GM18508 (cell line): ENCODE measurements at regions not wholly inside any gene's neighbourhood (a gene's known extent, or its start where the extent isn't known, plus 50 kb on each side); places are given as distances from the start of the nearest gene placed in this dataset.

Source experiments
- ATAC-seq: cut with Tn5 transposase; IDR thresholded peaks from one replicate; pipeline ENCODE4 v1.9.1; 2021; ENCODE audit warnings: moderate number of reproducible peaks; ENCODE audit not compliant: insufficient read depth, unreplicated experiment

- ATAC-seq = no peak
Observed at GRCh38 chr5:21209409-21209808, 1221.4 kb upstream of the CDH18 start.

- no peak for ATAC-seq
Observed at GRCh38 chr5:21199087-21199486, 1211.1 kb upstream of the CDH18 start.

- ATAC-seq = no peak
Observed at GRCh38 chr5:21195145-21195544, 1207.1 kb upstream of the CDH18 start.

GRCh38 chr5:21185536-21185935, 1197.5 kb upstream of the CDH18 start:
- ATAC-seq = no peak

- no peak for ATAC-seq
Observed at GRCh38 chr5:21184581-21184980, 1196.6 kb upstream of the CDH18 start.

GRCh38 chr5:21181609-21182125, 1193.7 kb upstream of the CDH18 start:
- no peak for ATAC-seq

- no peak for ATAC-seq
Observed at GRCh38 chr5:21173526-21173925, 1185.5 kb upstream of the CDH18 start.

- ATAC-seq = no peak
Observed at GRCh38 chr5:21173036-21173435, 1185.0 kb upstream of the CDH18 start.

GRCh38 chr5:21171038-21171437, 1183.0 kb upstream of the CDH18 start:
- no peak for ATAC-seq

GRCh38 chr5:21168557-21168956, 1180.6 kb upstream of the CDH18 start:
- ATAC-seq = no peak

- no peak for ATAC-seq
Observed at GRCh38 chr5:21165344-21165743, 1177.3 kb upstream of the CDH18 start.

- no peak for ATAC-seq
Observed at GRCh38 chr5:21164425-21164824, 1176.4 kb upstream of the CDH18 start.

- no peak for ATAC-seq
Observed at GRCh38 chr5:21159510-21160059, 1171.6 kb upstream of the CDH18 start.

- ATAC-seq = no peak
Observed at GRCh38 chr5:21154526-21154925, 1166.5 kb upstream of the CDH18 start.

- no peak for ATAC-seq
Observed at GRCh38 chr5:21152611-21153010, 1164.6 kb upstream of the CDH18 start.

- no peak for ATAC-seq
Observed at GRCh38 chr5:21145376-21145775, 1157.4 kb upstream of the CDH18 start.

GRCh38 chr5:21143686-21144085, 1155.7 kb upstream of the CDH18 start:
- no peak for ATAC-seq

GRCh38 chr5:21142791-21143190, 1154.8 kb upstream of the CDH18 start:
- no peak for ATAC-seq

GRCh38 chr5:21140987-21141386, 1153.0 kb upstream of the CDH18 start:
- ATAC-seq = no peak

- ATAC-seq = no peak
Observed at GRCh38 chr5:21126236-21126635, 1138.2 kb upstream of the CDH18 start.

- ATAC-seq = no peak
Observed at GRCh38 chr5:21125238-21125983, 1137.4 kb upstream of the CDH18 start.

- ATAC-seq = no peak
Observed at GRCh38 chr5:21121213-21121612, 1133.2 kb upstream of the CDH18 start.
